Mesenchymal stem cell (in vitro differentiated cells and primary cell): ENCODE measurements at regions not wholly inside any gene's neighbourhood (a gene's known extent, or its start where the extent isn't known, plus 50 kb on each side); places are given as distances from the start of the nearest gene placed in this dataset.

ENCODE experiments used
- DNase-seq: peaks from one replicate; pipeline ENCODE4 v3.0.0-alpha.2; 2013
- H2AFZ ChIP-seq: one replicate; pipeline ENCODE4 v1.6.1; 2013; ENCODE audit warnings: low read depth, mild to moderate bottlenecking, control low read depth, inconsistent platforms, low read length, moderate library complexity
- H2AK5ac ChIP-seq: 2 replicates; pipeline ENCODE4 v1.6.1; 2013; ENCODE audit warnings: low read length, moderate library complexity, mild to moderate bottlenecking, inconsistent platforms; ENCODE audit not compliant: severe bottlenecking
- H2BK120ac ChIP-seq: one replicate; pipeline ENCODE4 v1.6.1; 2013; ENCODE audit warnings: low read depth, mild to moderate bottlenecking, inconsistent platforms, low read length, moderate library complexity
- H2BK12ac ChIP-seq, 2 experiments: one replicate each; pipeline ENCODE4 v1.6.1; 2013; ENCODE audit warnings: inconsistent platforms in 2 of 2, low read length in 2 of 2, mild to moderate bottlenecking in 2 of 2, moderate library complexity in 2 of 2, control low read depth in 1 of 2
- H2BK15ac ChIP-seq: one replicate; pipeline ENCODE4 v1.6.1; 2013; ENCODE audit warnings: mild to moderate bottlenecking, low read depth, inconsistent platforms; ENCODE audit not compliant: poor library complexity, severe bottlenecking
- H2BK5ac ChIP-seq: 2 replicates; pipeline ENCODE4 v1.6.1; 2013; ENCODE audit warnings: low read depth, mild to moderate bottlenecking, low read length, control low read depth, inconsistent platforms; ENCODE audit not compliant: poor library complexity, severe bottlenecking
- H3K14ac ChIP-seq, 2 experiments: one replicate each; pipeline ENCODE4 v1.6.1; 2013; ENCODE audit warnings: inconsistent platforms in 2 of 2, low read length in 2 of 2, control low read depth in 1 of 2, mild to moderate bottlenecking in 1 of 2, moderate library complexity in 1 of 2
- H3K18ac ChIP-seq, 2 experiments: one replicate each; pipeline ENCODE4 v1.6.1; 2013; ENCODE audit warnings: inconsistent platforms in 2 of 2, low read length in 2 of 2, control low read depth in 1 of 2, low read depth in 1 of 2, mild to moderate bottlenecking in 1 of 2
- H3K23ac ChIP-seq, 2 experiments: one replicate each; pipeline ENCODE4 v1.6.1; 2013; ENCODE audit warnings: inconsistent platforms in 2 of 2, low read length in 2 of 2, mild to moderate bottlenecking in 2 of 2, moderate library complexity in 2 of 2, control low read depth in 1 of 2
- H3K27ac ChIP-seq: 2 replicates; pipeline ENCODE4 v1.5.1; 2013; ENCODE audit warnings: mild to moderate bottlenecking, moderate library complexity, low read length, control low read depth, inconsistent platforms; ENCODE audit not compliant: poor library complexity, severe bottlenecking
- H3K27me3 ChIP-seq, 2 experiments: 2 replicates each; pipeline versions ENCODE4 v1.6.1 to v1.7.0; 2013; ENCODE audit warnings: low read length in 2 of 2, mild to moderate bottlenecking in 2 of 2, moderate library complexity in 2 of 2, control low read depth in 1 of 2, inconsistent platforms in 1 of 2; ENCODE audit not compliant: control insufficient read depth in 1 of 2, insufficient read depth in 1 of 2
- H3K36me3 ChIP-seq, 2 experiments: 2 replicates each; pipeline versions ENCODE4 v1.6.1 to v1.7.0; 2013; ENCODE audit warnings: low read length in 2 of 2, control low read depth in 1 of 2, inconsistent platforms in 1 of 2, low read depth in 1 of 2, mild to moderate bottlenecking in 1 of 2; ENCODE audit not compliant: insufficient read depth in 2 of 2, control insufficient read depth in 1 of 2
- H3K4ac ChIP-seq, 2 experiments: one replicate each; pipeline ENCODE4 v1.6.1; 2013; ENCODE audit warnings: inconsistent platforms in 2 of 2, low read length in 2 of 2, mild to moderate bottlenecking in 2 of 2, moderate library complexity in 2 of 2, control low read depth in 1 of 2, low read depth in 1 of 2
- H3K4me1 ChIP-seq: 2 replicates; pipeline ENCODE4 v1.6.1; 2013; ENCODE audit warnings: low read depth, low read length, control low read depth; ENCODE audit not compliant: control insufficient read depth, insufficient read depth
- H3K4me2 ChIP-seq: 2 replicates; pipeline ENCODE4 v1.6.1; 2013; ENCODE audit warnings: low read length, mild to moderate bottlenecking, inconsistent platforms; ENCODE audit not compliant: poor library complexity, severe bottlenecking
- H3K4me3 ChIP-seq, 2 experiments: 2 replicates each; pipeline versions ENCODE4 v1.5.1 to v1.7.0; 2013; ENCODE audit warnings: low read length in 2 of 2, mild to moderate bottlenecking in 2 of 2, control low read depth in 1 of 2, low read depth in 1 of 2; ENCODE audit not compliant: insufficient read depth in 1 of 2
- H3K79me1 ChIP-seq: replicated peaks from 2 replicates; pipeline ENCODE4 v1.6.1; 2013; ENCODE audit warnings: mild to moderate bottlenecking, control low read depth, low read length, inconsistent platforms; ENCODE audit not compliant: poor library complexity, severe bottlenecking
- H3K9ac ChIP-seq: 2 replicates; pipeline ENCODE4 v1.7.0; 2013; ENCODE audit warnings: mild to moderate bottlenecking, low read length, moderate library complexity
- H3K9me3 ChIP-seq: 2 replicates; pipeline ENCODE4 v1.7.0; 2013; ENCODE audit warnings: mild to moderate bottlenecking, low read length; ENCODE audit not compliant: control insufficient read depth
- H4K8ac ChIP-seq: one replicate; pipeline ENCODE4 v1.6.1; 2013; ENCODE audit warnings: inconsistent platforms, mild to moderate bottlenecking, low read length, moderate library complexity
- H4K91ac ChIP-seq: one replicate; pipeline ENCODE4 v1.6.1; 2013; ENCODE audit warnings: mild to moderate bottlenecking, low read length, inconsistent platforms
- WGBS: methylation state at CpG from one replicate; pipeline ENCODE4 v1.1.7; 2013; ENCODE audit warnings: mixed read lengths; 5-methylcytosine and 5-hydroxymethylcytosine counted together

- no peaks in the 10 kb centered on the region for H3K79me1 ChIP-seq
- no peaks in the 10 kb centered on the region for H3K9me3 ChIP-seq
- no peaks in the 10 kb centered on the region for H3K27me3 ChIP-seq
- H3K36me3 ChIP-seq: no peaks in the 10 kb centered on the region
- H3K4me1 ChIP-seq: no peaks in the 10 kb centered on the region
- no peak overlapping the region for H2BK5ac ChIP-seq
- no peak overlapping the region for H4K91ac ChIP-seq
- 100% methylated on average over 2 of the region's 4 CpGs for WGBS
- no peak overlapping the region for H2BK15ac ChIP-seq
- H3K14ac ChIP-seq: no peak overlapping the region
- no peak overlapping the region for H3K4me3 ChIP-seq
- H2BK120ac ChIP-seq: no peak overlapping the region
- H2BK12ac ChIP-seq: no peak overlapping the region
- no peak overlapping the region for H3K9ac ChIP-seq
- no peak overlapping the region for H3K23ac ChIP-seq
- H2AK5ac ChIP-seq: no peak overlapping the region
- no peak overlapping the region for H2AFZ ChIP-seq
- H3K27ac ChIP-seq: no peak overlapping the region
- H4K8ac ChIP-seq: no peak overlapping the region
- no peak overlapping the region for H3K18ac ChIP-seq
- no peak overlapping the region for H3K4ac ChIP-seq
- no peak for DNase-seq
- H3K4me2 ChIP-seq: no peak overlapping the region
Measured at GRCh38 chr15:94588993-94589392, 357.6 kb downstream of the MCTP2 start.

- H4K91ac ChIP-seq: no peak overlapping the region
- H3K14ac ChIP-seq: peak overlapping the region in 1 of 2 experiments; percentile 44
- no peaks in the 10 kb centered on the region for H3K4me1 ChIP-seq
- DNase-seq: no peak
- H3K18ac ChIP-seq: no peak overlapping the region
- H3K4me2 ChIP-seq: no peak overlapping the region
- no peak overlapping the region for H2AK5ac ChIP-seq
- no peaks in the 10 kb centered on the region for H3K27me3 ChIP-seq
- H3K4me3 ChIP-seq: no peak overlapping the region
- H3K9ac ChIP-seq: no peak overlapping the region
- H4K8ac ChIP-seq: no peak overlapping the region
- no peak overlapping the region for H3K23ac ChIP-seq
- no peak overlapping the region for H2BK5ac ChIP-seq
- H3K9me3 ChIP-seq: no peaks in the 10 kb centered on the region
- H2BK12ac ChIP-seq: no peak overlapping the region
- H3K79me1 ChIP-seq: no peaks in the 10 kb centered on the region
- H3K4ac ChIP-seq: no peak overlapping the region
- H3K27ac ChIP-seq: no peak overlapping the region
- no peaks in the 10 kb centered on the region for H3K36me3 ChIP-seq
- H2BK120ac ChIP-seq: no peak overlapping the region
- no peak overlapping the region for H2BK15ac ChIP-seq
- H2AFZ ChIP-seq: no peak overlapping the region
Measured at GRCh38 chr15:94592495-94592894, 361.1 kb downstream of the MCTP2 start.

- Histone ChIP-seq H2AFZ (no peak overlapping the region), H3K23ac (no peak overlapping the region), H4K8ac (no peak overlapping the region), H2BK5ac (no peak overlapping the region), H3K27ac (no peak overlapping the region), H3K18ac (no peak overlapping the region), H3K9me3 (no peaks in the 10 kb centered on the region), H3K4me1 (no peaks in the 10 kb centered on the region), H3K79me1 (no peaks in the 10 kb centered on the region), H3K36me3 (no peaks in the 10 kb centered on the region), H3K4me2 (no peak overlapping the region), H2AK5ac (no peak overlapping the region), H2BK12ac (no peak overlapping the region), H2BK120ac (no peak overlapping the region), H4K91ac (no peak overlapping the region), H3K4ac (no peak overlapping the region), H2BK15ac (no peak overlapping the region), H3K9ac (no peak overlapping the region), H3K14ac (no peak overlapping the region), H3K4me3 (no peak overlapping the region), H3K27me3 (no peaks in the 10 kb centered on the region)
- 80% methylated on average over 1 of the region's 1 CpG for WGBS
- DNase-seq: no peak
Measured at GRCh38 chr15:94596707-94597106, 365.3 kb downstream of the MCTP2 start.

GRCh38 chr15:94600505-94600904 lies 369.1 kb downstream of the MCTP2 start:
- Histone ChIP-seq H3K14ac (no peak overlapping the region), H4K8ac (no peak overlapping the region), H3K4me1 (no peaks in the 10 kb centered on the region), H3K27ac (no peak overlapping the region), H2AFZ (no peak overlapping the region), H2BK15ac (no peak overlapping the region), H3K79me1 (no peaks in the 10 kb centered on the region), H3K4me3 (no peak overlapping the region), H3K36me3 (no peaks in the 10 kb centered on the region), H4K91ac (no peak overlapping the region), H3K4ac (no peak overlapping the region), H3K4me2 (no peak overlapping the region), H2BK5ac (no peak overlapping the region), H2BK120ac (no peak overlapping the region), H3K18ac (no peak overlapping the region), H3K23ac (no peak overlapping the region), H3K9ac (no peak overlapping the region), H2AK5ac (no peak overlapping the region), H3K9me3 (no peaks in the 10 kb centered on the region), H2BK12ac (no peak overlapping the region), H3K27me3 (no peaks in the 10 kb centered on the region)
- 75% methylated on average over 8 of the region's 8 CpGs for WGBS
- DNase-seq: no peak
